ENCODE measurements at regions not wholly inside any gene's neighbourhood (a gene's known extent, or its start where the extent isn't known, plus 50 kb on each side); places are given as distances from the start of the nearest gene placed in this dataset.
A peak's percentile ranks its signal among the peaks of the same experiment; 100 is the strongest.

DNA sequence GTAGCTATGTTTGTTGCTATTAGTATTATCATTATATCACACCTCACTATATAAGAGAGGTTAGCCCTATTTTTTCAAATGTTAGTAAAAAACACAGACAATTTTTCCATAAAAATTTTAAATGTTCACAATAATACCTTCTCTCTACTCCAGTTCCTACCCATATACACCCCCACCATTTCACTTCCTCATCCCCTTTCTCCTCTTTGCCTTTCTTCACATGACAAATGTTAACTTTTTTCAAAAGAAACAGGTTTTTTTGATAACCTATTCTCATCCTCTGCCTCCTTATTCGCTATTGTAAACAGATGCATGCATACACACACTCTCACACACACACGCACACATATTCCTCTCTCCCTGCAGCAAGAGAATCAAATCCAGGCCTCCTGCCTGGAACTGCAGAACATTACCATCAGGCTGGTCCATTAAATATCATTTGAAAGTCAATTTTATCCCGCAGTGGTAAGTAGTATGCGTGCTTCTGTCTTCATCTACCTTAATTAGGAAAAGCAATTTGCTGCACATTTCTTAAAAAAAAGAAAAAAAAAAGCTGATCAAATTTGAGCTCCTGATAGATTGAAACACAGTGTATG lies 55.5 kb downstream of the MID1IP1 start:
- DNase-seq (ENCODE audit: extremely low read depth in 1 of 2, low read depth in 1 of 2), result no peak

DNA sequence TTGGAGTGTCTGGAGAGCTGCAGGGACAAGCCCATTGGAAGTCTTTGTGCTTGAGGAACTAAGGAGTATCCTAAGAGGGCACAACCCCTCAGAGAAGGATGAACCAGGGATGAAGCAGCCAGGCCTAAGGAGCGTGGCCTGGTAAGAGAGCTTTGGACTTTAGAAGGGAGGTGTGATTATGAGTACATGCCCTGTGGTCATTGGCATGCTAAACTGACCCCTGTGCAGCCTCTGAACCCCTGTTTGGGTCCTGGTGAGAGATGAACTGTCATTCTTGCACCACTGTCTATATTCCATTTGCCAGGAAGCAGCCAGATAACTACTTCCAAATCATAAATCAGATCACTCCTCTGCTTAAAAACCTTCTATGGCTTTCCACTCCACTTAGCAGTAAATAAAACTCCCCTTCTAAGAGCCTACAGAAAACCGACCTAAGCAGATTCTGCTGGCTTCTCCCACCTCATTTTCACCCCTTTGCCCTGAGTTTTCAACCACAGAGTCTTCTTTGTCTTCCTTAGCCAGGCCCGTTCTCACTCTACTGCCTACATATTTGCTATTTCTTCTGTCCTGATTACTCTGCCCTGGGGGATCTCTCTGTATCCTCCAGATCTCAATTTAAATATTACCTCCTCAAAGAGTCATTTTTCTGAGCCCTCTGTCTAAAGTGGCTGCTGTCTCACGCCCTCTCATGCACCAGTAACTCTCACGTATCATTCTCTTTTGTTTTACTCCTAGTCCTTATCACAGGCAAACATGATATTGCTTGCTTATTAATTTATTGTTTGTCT lies 56.7 kb downstream of the MID1IP1 start:
- no peak for DNase-seq (ENCODE audit: extremely low read depth in 1 of 2, low read depth in 1 of 2)

DNA sequence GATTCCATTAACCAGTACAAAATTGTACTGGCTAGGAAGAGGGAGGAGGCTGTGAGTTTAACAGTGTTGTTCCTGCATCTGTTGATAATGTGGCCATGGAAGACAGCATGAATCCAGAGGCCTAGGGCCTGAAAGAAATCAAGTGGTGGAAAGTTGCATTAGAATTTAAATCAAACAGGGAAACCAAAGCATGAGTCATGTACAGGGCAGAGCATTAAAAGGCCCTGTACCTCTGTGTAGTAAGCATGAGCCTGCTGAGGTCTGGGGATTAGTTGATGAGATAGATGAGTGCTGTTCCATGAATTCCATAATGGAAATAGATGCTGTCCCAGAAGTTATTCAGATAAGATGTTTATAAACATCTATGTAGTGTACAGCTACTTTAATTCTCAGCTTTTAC lies 58.3 kb downstream of the MID1IP1 start:
- no peak for DNase-seq (ENCODE audit: extremely low read depth in 1 of 2, low read depth in 1 of 2)

DNA sequence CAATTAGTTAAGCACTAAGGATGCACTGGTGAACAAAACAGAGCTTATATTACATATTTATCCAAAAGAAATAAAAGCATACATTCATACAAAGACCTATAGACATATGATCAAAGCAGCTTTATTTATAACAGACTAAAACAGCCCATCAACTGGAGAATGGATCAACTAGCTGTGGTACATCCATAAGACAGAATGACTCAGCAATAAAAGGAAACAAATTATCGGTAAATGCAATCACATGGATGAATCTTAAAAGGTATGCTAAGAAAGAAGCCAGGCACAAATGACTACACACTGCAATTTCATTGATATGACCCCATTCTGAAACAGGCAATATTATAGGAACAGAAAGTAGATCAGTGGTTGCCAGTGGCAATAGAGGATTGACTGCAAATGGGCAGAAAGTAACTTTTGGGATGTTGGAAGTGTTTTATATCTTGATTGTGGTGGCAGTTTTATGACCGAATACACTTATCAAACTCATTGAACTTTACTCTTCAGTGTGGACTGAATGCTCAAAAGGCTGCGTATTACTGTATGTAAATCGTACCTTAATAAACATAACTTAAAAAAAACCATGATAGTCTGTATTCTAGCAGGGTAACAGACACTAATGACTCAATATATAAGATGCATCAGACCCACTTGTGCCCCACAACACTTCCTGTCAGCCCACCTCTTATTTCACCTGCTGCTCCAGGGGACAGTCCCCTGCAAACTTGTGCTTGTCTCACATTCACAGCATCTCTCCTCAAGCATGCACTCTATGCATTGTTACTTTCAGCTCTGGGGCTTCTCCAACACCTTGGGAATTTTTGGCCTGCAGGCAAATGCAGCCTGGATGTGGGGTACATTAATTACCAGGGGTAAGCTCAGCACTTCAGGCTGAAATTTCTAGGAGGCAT lies 59.1 kb downstream of the MID1IP1 start:
- peak in 1 of 2 donors; percentile 4 for DNase-seq (ENCODE audit: extremely low read depth in 1 of 2, low read depth in 1 of 2)

DNA sequence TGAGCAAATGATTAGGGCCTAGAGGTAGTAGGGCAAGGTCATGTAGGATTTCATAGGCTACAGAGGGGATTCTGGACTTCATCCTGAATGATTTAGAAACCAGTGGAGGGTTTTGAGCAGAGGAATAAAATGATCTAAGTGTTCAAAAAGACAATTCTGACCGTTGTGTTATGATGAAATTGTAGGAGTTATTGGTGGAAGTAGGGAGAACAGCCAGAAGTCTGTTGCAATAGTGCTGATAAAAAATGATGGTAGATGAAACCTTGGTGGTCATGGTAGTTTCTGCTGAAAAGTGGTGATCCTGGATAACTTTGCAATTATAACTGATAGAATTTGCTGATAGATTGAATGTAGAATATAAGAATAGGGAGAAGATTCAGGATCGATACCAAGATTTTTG lies 60.2 kb downstream of the MID1IP1 start:
- no peak for DNase-seq (ENCODE audit: extremely low read depth in 1 of 2, low read depth in 1 of 2)

DNA sequence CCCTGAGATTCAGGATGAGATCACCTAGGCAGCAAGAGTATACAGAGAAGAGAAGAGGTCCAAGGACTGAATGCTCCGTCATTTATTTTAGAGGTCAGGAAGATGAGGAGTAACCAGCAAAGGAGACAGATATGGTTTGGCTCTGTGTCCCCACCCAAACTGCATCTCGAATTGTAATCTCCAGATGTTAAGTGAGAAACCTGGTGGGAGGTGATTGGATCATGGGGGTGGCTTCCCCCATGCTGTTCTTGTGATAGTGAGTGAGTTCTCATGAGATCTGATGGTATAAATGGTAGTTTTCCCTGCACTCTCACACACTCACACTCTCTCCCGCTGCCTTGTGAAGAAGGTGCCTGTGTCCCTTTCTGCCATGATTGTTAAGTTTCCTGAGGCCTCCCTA lies 60.8 kb downstream of the MID1IP1 start:
- no peak for DNase-seq (ENCODE audit: extremely low read depth in 1 of 2, low read depth in 1 of 2)

DNA sequence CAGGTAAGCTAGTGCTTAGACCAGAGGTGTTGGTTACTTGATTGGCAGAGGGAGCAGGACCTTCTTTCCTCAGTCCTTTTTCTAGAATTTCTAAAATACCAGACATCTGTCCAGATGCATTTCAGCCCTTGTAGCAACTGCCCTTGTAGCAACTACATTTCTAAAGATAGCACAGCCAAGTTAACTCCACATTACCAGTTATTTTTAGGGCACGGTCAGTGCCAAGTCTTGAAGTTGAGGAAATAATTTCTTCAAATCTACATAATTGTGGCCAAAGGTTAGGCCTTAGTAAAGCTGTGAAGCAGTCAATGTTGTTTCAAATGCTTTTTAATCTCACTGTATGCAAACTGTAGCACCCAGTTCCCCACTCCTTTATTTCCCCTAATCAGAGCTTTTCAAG lies 62.9 kb downstream of the MID1IP1 start:
- no peak for DNase-seq (ENCODE audit: extremely low read depth in 1 of 2, low read depth in 1 of 2)

DNA sequence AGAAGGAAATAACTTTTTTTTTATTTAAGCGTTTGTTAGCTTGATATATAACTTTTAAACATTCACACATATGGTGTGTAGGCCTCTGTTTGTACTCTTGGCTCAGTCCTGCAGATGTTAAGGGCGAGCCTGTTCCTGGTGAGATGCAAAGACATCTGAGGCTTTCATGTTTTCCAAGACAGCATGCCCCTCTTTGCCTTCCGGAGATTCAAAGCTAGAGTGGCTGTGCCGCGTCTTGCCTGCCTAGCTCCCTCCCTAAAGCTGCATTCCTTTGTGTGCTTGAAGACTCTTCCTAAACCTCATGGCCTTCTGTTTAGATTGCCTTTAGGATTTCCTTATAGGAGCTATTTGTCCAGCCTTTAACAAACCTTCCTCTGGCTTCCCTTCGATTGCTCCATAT lies 67.1 kb downstream of the MID1IP1 start:
- DNase-seq (ENCODE audit: extremely low read depth in 1 of 2, low read depth in 1 of 2), result no peak

DNA sequence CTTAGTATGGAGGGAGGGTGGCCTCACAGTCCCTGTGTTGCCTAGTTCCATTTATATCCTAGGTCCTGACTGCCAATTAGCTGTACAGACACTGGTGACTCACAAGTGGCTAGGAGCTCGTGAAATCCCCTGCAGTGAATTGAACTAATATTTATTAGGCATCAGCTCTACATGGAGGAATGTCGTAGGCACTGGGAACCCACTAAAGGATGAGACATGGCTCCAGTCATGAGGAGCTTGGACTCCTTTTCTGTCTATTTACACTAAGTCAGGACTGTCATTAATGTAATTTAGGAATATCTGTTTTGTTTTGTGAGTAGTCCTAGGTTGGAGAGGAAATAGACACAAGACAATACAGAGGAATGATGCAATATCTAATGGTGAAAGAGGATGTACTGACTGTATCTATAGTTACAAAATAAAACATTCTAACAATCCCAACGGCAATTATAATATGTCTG lies 67.7 kb downstream of the MID1IP1 start:
- DNase-seq (ENCODE audit: extremely low read depth in 1 of 2, low read depth in 1 of 2), result no peak

DNA sequence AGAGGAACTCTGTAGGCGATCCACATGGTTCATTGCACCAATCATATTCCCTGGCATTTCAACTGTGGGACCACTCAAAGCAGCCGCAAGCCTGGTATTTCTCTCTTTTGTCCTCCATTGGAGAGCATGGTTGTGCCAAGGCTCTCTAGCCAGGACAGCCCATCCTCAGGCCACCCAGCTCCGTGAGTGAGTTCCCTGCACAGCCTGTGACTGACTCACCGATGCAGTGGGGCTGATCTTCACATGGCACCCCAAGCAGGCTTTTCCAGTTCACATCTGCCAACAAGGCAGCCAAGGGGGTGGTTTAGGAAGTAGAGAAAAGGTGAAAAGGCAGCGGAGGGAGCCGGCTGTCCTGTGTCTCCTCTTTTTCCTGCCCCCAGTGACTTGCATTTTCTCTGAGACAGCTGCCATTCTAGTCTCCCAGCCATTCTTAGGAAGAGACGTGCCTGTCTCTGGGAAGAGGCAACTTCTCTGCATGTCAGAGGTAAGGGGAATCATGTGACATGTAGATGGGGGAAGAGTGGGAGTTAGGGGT lies 69.2 kb downstream of the MID1IP1 start:
- no peak for DNase-seq (ENCODE audit: extremely low read depth in 1 of 2, low read depth in 1 of 2)

DNA sequence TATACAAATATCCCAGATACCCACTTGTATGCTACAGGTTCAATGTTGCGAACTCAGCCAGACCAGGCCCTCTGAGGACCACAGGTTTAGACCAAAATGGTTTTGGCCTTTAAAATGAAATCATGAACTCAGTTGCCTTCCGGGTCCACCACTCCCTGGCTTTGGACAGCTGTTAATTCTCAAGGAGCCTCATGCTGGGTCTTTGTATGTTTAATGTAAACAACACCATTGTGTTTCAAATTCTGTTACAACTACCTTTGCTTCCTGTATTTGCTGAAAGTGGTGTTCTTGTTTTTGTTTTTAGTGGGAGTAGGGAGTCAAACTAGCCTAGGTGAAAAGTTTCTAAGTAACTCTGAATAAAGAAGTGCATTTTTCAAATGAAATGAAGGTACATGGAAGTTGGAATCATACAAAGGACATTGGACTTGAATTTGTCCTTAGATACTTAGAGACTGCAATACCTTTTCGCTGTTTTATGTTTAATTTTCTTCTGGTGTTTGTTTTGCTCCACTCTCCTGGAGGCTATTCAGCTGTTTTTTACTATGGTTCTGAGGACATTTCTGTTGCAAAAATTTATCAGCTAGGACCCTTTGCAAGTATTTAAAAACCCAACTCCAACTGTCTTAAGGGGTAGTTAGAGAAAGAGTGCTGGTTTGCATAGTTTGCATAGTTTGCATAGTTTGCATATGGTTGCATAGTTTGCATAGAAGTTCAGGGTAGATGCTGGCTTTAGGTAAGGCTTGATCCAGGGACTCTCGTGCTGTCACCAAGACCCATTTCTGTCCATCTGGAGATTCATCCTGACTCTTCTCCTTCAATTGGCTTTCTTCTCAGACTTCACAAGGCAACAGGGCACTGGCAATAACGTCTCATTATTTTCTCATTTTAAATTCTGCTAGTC lies 70.1 kb downstream of the MID1IP1 start:
- DNase-seq (ENCODE audit: extremely low read depth in 1 of 2, low read depth in 1 of 2), result no peak

DNA sequence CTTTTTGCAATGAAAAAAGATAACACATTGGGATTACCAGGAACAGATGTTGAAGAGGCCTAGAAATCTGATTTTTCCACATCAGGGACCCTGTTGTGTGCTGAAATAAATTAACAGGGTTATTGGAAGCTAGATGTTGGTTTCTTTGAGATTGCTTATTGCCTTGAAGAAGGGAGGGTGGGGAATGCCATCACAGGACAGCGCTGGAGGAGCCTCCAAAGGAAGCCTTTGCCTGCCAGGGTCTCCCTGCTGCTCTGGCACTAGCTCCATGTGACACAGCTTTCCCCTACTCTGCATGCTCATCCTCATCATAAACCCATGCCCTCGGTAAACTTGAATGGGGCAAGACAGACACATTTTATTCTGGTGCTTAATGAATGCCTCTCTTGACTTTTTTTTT lies 76.1 kb downstream of the MID1IP1 start:
- DNase-seq (ENCODE audit: extremely low read depth in 1 of 2, low read depth in 1 of 2), result no peak

DNA sequence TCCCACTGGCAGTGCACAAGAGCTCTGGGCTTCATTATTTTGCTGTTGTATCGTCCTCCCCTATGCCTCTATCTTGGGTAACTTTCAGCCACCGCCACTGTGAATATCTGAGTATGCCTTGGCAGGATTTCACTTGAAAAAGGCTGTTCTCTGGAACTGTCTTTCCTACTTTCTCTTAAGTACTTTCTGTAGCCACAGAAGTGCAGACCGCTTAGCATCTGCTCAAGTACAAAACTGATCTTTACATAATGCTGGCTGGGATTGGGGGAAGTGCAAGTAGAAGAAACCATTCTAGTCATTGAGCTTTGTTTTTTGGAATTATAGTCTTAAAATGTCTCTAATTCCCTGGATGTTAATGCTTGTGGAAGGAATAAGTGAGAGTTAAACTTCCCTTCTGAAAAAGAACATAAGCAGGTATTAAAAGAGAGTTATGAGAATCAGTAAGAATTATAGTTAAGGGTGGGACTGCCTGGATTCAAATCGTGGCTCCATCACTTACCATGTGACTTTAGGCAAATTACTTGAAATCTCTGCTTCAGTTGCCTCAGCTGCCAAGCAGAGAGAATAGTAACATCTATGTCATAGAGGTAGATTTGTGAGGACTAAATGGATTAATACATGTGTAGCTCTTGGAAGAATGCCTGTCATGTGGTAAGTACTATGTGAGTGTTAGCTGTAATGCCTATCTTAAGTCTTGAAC lies 77.5 kb downstream of the MID1IP1 start:
- DNase-seq (ENCODE audit: extremely low read depth in 1 of 2, low read depth in 1 of 2), result no peak

DNA sequence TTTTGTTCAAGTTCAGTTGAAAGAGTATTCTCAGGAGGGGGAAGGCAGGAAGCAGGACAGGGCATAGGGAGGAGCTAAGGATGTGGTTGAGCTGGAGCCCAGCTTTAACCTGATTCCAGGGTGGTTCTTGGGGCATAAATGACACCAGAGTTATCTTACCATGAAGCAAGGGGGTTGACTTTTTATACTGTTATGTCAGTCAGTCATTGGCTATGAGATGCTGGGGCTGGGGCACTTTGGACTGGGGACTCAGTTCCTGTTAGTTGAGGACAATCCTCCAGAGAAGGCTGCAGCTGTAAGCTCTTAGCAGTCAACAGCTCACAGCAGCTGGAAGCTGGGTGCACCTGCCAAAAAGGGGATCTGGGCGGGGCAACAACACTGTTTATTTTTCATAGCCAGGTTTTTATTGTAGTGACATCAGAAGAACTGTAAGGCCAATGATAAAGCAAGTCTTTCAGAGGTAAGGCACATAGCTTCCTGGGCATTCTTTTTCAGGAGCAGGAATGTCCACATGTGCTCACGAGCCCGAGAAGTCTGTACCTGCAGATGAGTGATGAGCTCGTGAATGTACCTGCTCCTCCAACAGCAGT lies 78.5 kb downstream of the MID1IP1 start:
- no peak for DNase-seq (ENCODE audit: extremely low read depth in 1 of 2, low read depth in 1 of 2)

DNA sequence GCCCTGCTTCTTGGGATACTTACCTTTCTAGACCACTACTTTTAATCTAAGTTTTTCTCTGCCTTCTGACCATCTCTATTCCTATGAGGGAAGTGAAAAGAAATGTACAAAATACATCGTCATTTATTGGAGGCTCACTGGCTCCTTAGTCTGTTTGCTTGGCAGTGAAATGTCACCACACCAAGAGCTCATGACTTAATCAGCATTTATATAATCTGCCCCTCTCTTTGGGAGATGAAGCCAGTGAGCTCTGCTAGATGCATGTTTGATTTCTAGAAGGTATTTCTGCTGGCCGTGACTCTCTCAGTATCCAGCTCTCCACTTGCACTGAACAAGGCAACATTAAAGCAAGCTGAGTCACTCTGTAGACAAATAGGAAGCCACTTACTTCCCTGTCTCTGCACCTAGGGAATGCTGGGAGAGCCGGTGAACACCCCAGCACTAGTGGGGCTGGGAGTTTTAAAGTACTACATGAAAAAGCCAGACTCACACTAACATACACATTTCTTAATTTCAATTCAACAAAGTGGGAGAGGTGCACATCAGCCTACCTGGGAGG lies 79.1 kb downstream of the MID1IP1 start:
- no peak for DNase-seq (ENCODE audit: extremely low read depth in 1 of 2, low read depth in 1 of 2)

DNA sequence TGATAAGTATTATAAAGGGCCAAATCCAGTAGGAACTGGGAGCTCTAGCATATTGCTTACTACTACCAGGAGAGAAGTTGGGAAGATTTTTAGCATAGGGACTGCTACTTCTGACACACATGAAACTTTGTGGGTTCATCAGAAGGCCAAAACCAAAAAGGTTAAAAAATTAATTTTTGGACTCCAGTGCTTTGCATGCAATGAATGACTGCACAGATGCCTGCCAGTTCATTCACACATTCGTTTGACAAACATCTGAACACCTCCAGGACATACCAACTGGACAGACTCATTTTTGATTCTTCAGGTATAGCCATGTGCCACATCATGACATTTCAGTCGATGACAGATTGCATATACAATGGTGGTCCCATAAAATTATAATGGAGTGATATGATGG lies 79.8 kb downstream of the MID1IP1 start:
- no peak for DNase-seq (ENCODE audit: extremely low read depth in 1 of 2, low read depth in 1 of 2)

DNA sequence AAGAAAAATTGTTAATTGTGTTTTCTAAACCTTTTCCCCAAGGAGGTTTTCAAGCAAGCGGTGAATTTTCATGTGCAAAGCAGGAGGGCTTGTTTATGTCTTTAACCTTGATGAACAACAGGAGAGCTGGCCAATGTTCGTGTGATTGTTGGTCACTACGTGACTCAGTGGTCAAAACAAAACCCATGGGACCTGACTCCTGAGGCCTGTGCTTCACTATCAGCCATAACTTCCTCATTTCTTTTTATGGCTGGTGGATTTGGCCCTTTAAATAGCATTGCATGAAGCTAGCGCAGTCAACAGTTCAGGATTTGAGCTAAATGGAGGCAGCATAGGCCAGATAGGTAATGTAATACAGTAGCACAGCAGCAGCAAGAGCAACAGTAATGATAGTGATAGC lies 80.5 kb downstream of the MID1IP1 start:
- no peak for DNase-seq (ENCODE audit: extremely low read depth in 1 of 2, low read depth in 1 of 2)

DNA sequence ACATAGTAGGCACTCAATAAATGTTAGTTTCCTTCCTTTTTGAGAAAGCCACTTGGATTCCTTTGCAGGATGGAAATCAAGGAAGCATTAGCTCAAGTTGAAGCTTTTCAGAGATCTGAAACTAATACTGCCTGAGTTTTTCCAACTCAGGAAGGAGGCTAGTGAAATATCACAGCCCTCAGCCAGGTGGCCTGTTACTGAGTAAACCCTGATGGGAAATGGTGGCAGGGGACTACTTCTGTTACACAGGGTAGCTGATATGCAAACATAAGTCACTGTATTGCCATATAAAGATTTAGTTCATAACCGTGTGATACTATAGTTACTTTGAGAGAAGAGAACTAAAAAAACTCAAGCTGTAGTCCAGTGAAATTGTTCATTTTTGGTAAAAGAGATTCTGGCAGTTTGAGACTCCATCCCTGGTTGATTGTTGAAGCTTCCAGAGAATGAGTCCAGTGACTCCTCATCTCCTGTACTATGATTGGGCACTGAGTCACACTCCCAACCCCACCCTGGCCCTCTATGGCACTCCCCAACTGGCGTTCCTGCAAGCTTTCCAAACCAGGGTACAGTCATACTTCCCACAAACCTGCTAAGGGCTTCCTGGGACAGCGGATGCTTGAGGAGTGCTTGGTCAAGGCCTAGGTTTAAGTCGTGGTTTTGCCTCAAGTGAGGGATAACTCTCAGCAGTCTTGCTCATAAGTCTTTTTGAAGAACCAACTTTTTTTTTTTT lies 81.8 kb downstream of the MID1IP1 start:
- no peak for DNase-seq (ENCODE audit: extremely low read depth in 1 of 2, low read depth in 1 of 2)

All from stimulated activated CD8-positive, alpha-beta memory T cell treated with anti-CD3 and anti-CD28 coated beads, Interleukin-7, amount 100 ng/mL, for 48 hours (primary cell).